GM06990 (cell line): ENCODE measurements at regions not wholly inside any gene's neighbourhood (a gene's known extent, or its start where the extent isn't known, plus 50 kb on each side); places are given as distances from the start of the nearest gene placed in this dataset.

ENCODE experiments used
- DNase-seq: peaks from one replicate; pipeline ENCODE4 v3.0.0-alpha.2; 2011; ENCODE audit not compliant: insufficient read length; ENCODE audit errors: extremely low read depth
- H3K27me3 ChIP-seq: replicated peaks from 2 replicates; pipeline ENCODE4 v1.6.0; 2011; ENCODE audit warnings: low read length; ENCODE audit not compliant: control insufficient read depth, insufficient read depth
- H3K36me3 ChIP-seq: 2 replicates; pipeline ENCODE4 v1.5.1; 2011; ENCODE audit warnings: low read length; ENCODE audit not compliant: control insufficient read depth, insufficient read depth
- H3K4me3 ChIP-seq: replicated peaks from 2 replicates; pipeline ENCODE4 v1.5.1; 2011; ENCODE audit warnings: low read depth, mild to moderate bottlenecking, control low read depth, low read length
- CTCF ChIP-seq: IDR thresholded peaks from 2 replicates; pipeline ENCODE4 v1.5.1; 2011; ENCODE audit warnings: low read length, control low read depth, mild to moderate bottlenecking, inconsistent platforms; ENCODE audit not compliant: insufficient read depth, poor library complexity, severe bottlenecking

DNA sequence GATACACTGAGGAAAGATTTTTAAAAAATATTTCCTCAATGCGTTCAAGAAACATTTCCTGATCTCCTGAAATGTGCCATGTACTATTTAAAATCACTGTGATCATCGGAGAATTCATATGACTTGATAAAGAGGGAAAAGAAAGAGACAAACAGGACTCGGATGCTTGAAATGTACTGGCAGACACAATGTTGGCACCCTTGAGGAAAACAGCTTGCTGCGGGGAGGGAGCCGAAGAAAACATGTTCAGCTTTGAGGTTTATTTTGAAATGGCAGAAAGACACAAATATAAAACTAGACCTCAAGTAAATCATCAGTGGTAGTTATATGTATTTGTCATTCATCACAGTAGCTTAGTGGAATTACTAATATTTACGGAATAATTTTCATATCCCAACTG lies 100.9 kb upstream of the BRINP3 start:
- TF ChIP-seq CTCF = no peak
- DNase-seq = no peak
- Histone ChIP-seq H3K27me3 (no peaks in the 10 kb centered on the region), H3K4me3 (no peak overlapping the region), H3K36me3 (no peaks in the 10 kb centered on the region)

- H3K36me3 ChIP-seq = no peaks in the 10 kb centered on the region
- no peak for DNase-seq
- no peaks in the 10 kb centered on the region for H3K27me3 ChIP-seq
- no peak overlapping the region for H3K4me3 ChIP-seq
- no peak for TF ChIP-seq CTCF
These were observed 102.0 kb upstream of the BRINP3 start for GRCh38 chr1:190579552-190580193.

DNA sequence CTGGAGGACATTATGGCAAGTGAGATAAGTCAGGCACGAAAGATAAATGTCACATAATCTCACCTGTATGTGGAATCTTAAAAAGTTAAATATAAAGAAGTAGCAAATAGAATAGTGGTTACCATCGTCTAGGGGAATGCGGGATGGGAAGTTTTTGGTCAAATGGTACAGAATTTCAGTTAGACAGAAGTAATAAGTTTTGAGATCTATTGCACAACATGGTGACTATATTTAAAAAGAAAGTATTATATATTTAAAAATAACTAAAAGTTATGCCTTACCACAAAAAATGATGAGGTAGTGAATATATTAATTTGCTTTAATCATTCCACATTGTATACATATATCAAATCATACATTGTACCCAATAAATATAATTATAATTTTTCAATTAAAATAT lies 106.2 kb upstream of the BRINP3 start:
- DNase-seq = no peak
- no peak overlapping the region for H3K4me3 ChIP-seq
- H3K36me3 ChIP-seq = no peaks in the 10 kb centered on the region
- no peaks in the 10 kb centered on the region for H3K27me3 ChIP-seq
- TF ChIP-seq CTCF = no peak

GRCh38 chr1:190588424-190588823 lies 110.8 kb upstream of the BRINP3 start:
- DNase-seq = no peak
- H3K27me3 ChIP-seq = no peaks in the 10 kb centered on the region
- no peak overlapping the region for H3K4me3 ChIP-seq
- no peak for TF ChIP-seq CTCF
- H3K36me3 ChIP-seq = no peaks in the 10 kb centered on the region

DNA sequence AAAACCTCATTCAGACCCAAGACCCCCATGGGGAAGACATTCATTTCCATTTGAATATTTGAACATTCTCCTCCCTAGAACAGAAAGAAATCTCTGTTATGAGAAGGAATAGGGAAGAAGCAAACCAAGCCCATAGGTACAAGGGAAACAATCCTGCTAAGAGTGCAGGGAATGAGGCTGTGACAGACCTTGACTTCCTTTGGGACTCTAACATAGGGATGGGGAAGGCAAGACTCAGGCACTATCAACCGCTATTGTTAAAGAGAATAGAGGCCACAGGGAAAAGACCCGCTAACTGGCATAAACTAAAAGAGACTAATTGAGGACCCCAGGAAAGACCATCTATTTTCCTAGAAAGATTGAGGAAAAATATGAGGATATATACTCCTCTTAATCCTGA lies 117.8 kb upstream of the BRINP3 start:
- Histone ChIP-seq H3K36me3 (no peaks in the 10 kb centered on the region), H3K4me3 (no peak overlapping the region), H3K27me3 (no peaks in the 10 kb centered on the region)
- DNase-seq = no peak
- no peak for TF ChIP-seq CTCF

DNA sequence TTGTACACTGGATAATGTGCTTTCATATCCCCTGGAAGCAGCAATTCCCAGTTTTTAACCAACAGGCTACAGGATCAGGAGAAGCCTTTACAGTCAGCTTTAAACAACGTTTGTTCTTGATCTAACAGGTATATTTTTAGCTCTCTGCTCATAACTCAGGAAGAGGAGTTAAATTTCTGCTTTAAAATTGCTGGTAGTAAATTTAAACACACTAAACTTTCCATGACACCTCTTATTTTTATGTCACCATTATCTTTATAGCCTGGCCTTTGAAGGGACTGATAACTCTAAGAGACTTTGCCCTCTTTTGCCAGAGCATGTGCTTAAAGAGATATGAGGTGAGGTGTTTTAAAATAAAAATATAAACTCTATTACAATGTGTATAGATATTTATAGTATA lies 119.6 kb upstream of the BRINP3 start:
- Histone ChIP-seq H3K36me3 (no peaks in the 10 kb centered on the region), H3K27me3 (no peaks in the 10 kb centered on the region), H3K4me3 (no peak overlapping the region)
- DNase-seq = no peak
- TF ChIP-seq CTCF = no peak
